PFSK-1 (cell line): ENCODE measurements at regions not wholly inside any gene's neighbourhood (a gene's known extent, or its start where the extent isn't known, plus 50 kb on each side); places are given as distances from the start of the nearest gene placed in this dataset.

Experiments
- FOXP2 ChIP-seq: optimal IDR thresholded peaks from 2 replicates; pipeline ENCODE3; 2011; ENCODE audit warnings: borderline replicate concordance, control low read depth, inconsistent platforms; ENCODE audit not compliant: insufficient read depth; ENCODE audit errors: extremely low read length, extremely low read depth
- POLR2AphosphoS5 ChIP-seq: IDR thresholded peaks from 2 replicates; pipeline ENCODE4 v1.6.1; 2012; ENCODE audit warnings: low read depth, mild to moderate bottlenecking, control low read depth, low read length, moderate library complexity
- REST ChIP-seq, 2 experiments: IDR thresholded peaks; 2 replicates each; pipeline versions ENCODE4 v1.6.1 to v1.8.0; 2011 to 2012; ENCODE audit warnings: low read depth in 2 of 2, low read length in 2 of 2, control low read depth in 1 of 2, inconsistent platforms in 1 of 2, mild to moderate bottlenecking in 1 of 2, moderate library complexity in 1 of 2; ENCODE audit not compliant: insufficient read depth in 1 of 2
- SIN3A ChIP-seq: IDR thresholded peaks from 2 replicates; pipeline ENCODE4 v1.6.1; 2012; ENCODE audit warnings: mild to moderate bottlenecking, low read length, moderate library complexity, borderline replicate concordance; ENCODE audit not compliant: insufficient read depth
- TAF1 ChIP-seq: IDR thresholded peaks from 2 replicates; pipeline ENCODE4 v1.6.1; 2012; ENCODE audit warnings: low read length, control low read depth, borderline replicate concordance; ENCODE audit not compliant: insufficient read depth

- TF ChIP-seq TAF1 (no peak), REST (IDR thresholded peaks at IDR 0.05; ENCODE audit: insufficient read depth in 1 of 2, low read depth in 2 of 2, low read length in 2 of 2) (no peak)
Observed at GRCh38 chr13:107387525-107387924, 819.6 kb upstream of the ARGLU1 start.

- TF ChIP-seq TAF1 = no peak
- TF ChIP-seq SIN3A = no peak
- TF ChIP-seq FOXP2 = no peak
- no peak for TF ChIP-seq POLR2AphosphoS5
- no peak for TF ChIP-seq REST (IDR thresholded peaks at IDR 0.05; ENCODE audit: insufficient read depth in 1 of 2, low read depth in 2 of 2, low read length in 2 of 2)
Observed at GRCh38 chr13:107379407-107380155, 811.6 kb upstream of the ARGLU1 start.

- no peak for TF ChIP-seq TAF1
- TF ChIP-seq FOXP2 = no peak
- no peak for TF ChIP-seq POLR2AphosphoS5
- no peak for TF ChIP-seq REST (IDR thresholded peaks at IDR 0.05; ENCODE audit: insufficient read depth in 1 of 2, low read depth in 2 of 2, low read length in 2 of 2)
- no peak for TF ChIP-seq SIN3A
Observed at GRCh38 chr13:107376341-107377125, 808.6 kb upstream of the ARGLU1 start.

- no peak for TF ChIP-seq POLR2AphosphoS5
- TF ChIP-seq SIN3A = no peak
Observed at GRCh38 chr13:107375701-107376340, 807.9 kb upstream of the ARGLU1 start.

GRCh38 chr13:107374038-107374437, 806.1 kb upstream of the ARGLU1 start:
- no peak for TF ChIP-seq POLR2AphosphoS5
- no peak for TF ChIP-seq FOXP2
- TF ChIP-seq SIN3A = no peak
- no peak for TF ChIP-seq REST (IDR thresholded peaks at IDR 0.05; ENCODE audit: insufficient read depth in 1 of 2, low read depth in 2 of 2, low read length in 2 of 2)
- TF ChIP-seq TAF1 = no peak
